ENCODE measurements at regions not wholly inside any gene's neighbourhood (a gene's known extent, or its start where the extent isn't known, plus 50 kb on each side); places are given as distances from the start of the nearest gene placed in this dataset.

- no peak for TF ChIP-seq CTCF (conservative IDR thresholded peaks at IDR 0.05 in 1 of 2, IDR thresholded peaks at IDR 0.05 in 1 of 2; ENCODE audit: extremely low read depth in 1 of 2, insufficient read depth in 1 of 2, low read depth in 1 of 2, low read length in 2 of 2)
- no peak for TF ChIP-seq EZH2 (IDR thresholded peaks at IDR 0.05; ENCODE audit: borderline replicate concordance, low read length)
Observed at GRCh38 chr10:10542477-10542876, 475.2 kb upstream of the CELF2 start.

All from mammary epithelial cell (primary cell).